H1 (cell line): ENCODE measurements at regions not wholly inside any gene's neighbourhood (a gene's known extent, or its start where the extent isn't known, plus 50 kb on each side); places are given as distances from the start of the nearest gene placed in this dataset.

ENCODE experiments used
- CTCF ChIA-PET: fragments of 300-600 bp; sonication (Branson Sonifier 250); formaldehyde crosslinking; loops from one replicate; lab custom pipeline; 2021; ENCODE audit not compliant: partially characterized antibody; lab: Charles Lee
- POLR2A ChIA-PET: fragments of 300-600 bp; sonication (Branson Sonifier 250); formaldehyde crosslinking; loops from one replicate; lab custom pipeline; 2021; ENCODE audit warnings: inconsistent platforms; ENCODE audit not compliant: partially characterized antibody; lab: Charles Lee
- DNase-seq, 2 experiments: peaks; one replicate each; pipeline versions ENCODE4 v3.0.0 to v3.0.0-alpha.2; 2010 to 2022; ENCODE audit warnings: low spot score in 2 of 2, low read depth in 1 of 2, mixed read lengths in 1 of 2
- FAIRE-seq: peaks from 2 replicates; lab custom pipeline; 2011; peaks lifted over from hg19 to GRCh38; lab: Jason Lieb, UNC
- H2AFZ ChIP-seq: 2 replicates; pipeline ENCODE4 v1.8.1; 2012; ENCODE audit warnings: low read length, inconsistent platforms
- H2AK5ac ChIP-seq: 2 replicates; pipeline ENCODE4 v1.6.1; 2013; ENCODE audit warnings: low read depth, low read length
- H2BK120ac ChIP-seq: replicated peaks from 2 replicates; pipeline ENCODE3; 2013; ENCODE audit warnings: low read depth, low read length, inconsistent platforms
- H2BK12ac ChIP-seq: 2 replicates; pipeline ENCODE4 v1.6.1; 2013; ENCODE audit warnings: low read depth, low read length
- H2BK15ac ChIP-seq: 2 replicates; pipeline ENCODE4 v1.6.1; 2013; ENCODE audit warnings: low read length
- H2BK20ac ChIP-seq: 2 replicates; pipeline ENCODE4 v1.6.1; 2013; ENCODE audit warnings: low read length
- H2BK5ac ChIP-seq: 2 replicates; pipeline ENCODE4 v1.6.1; 2013; ENCODE audit warnings: low read depth, low read length
- H3K14ac ChIP-seq: 2 replicates; pipeline ENCODE4 v1.6.1; 2013; ENCODE audit warnings: inconsistent platforms; ENCODE audit not compliant: insufficient read length
- H3K18ac ChIP-seq: 2 replicates; pipeline ENCODE4 v1.6.1; 2013; ENCODE audit warnings: low read length; ENCODE audit errors: extremely low read depth
- H3K23ac ChIP-seq: 2 replicates; pipeline ENCODE4 v1.6.1; 2013; ENCODE audit warnings: inconsistent platforms; ENCODE audit not compliant: insufficient read length
- H3K23me2 ChIP-seq: 2 replicates; pipeline ENCODE4 v1.6.1; 2013; ENCODE audit warnings: low read depth, low read length
- H3K27ac ChIP-seq: 2 replicates; pipeline ENCODE4 v1.6.1; 2011; ENCODE audit warnings: low read depth, low read length, inconsistent platforms
- H3K27me3 ChIP-seq, 4 experiments: replicated peaks in 1 of 4; 1 replicate in 1 of 4; 2 replicates in 3 of 4; pipeline versions ENCODE4 v1.6.1 to v1.8.1; 2011 to 2013; ENCODE audit warnings: low read length in 3 of 4, mild to moderate bottlenecking in 3 of 4, inconsistent platforms in 2 of 4, mixed read lengths in 2 of 4, moderate library complexity in 1 of 4; ENCODE audit not compliant: control insufficient read depth in 3 of 4, insufficient read depth in 3 of 4; ENCODE audit errors: extremely low read depth in 1 of 4
- H3K36me3 ChIP-seq, 4 experiments: 2 replicates each; pipeline versions ENCODE4 v1.6.1 to v1.8.1; 2011 to 2013; ENCODE audit warnings: mild to moderate bottlenecking in 4 of 4, low read length in 3 of 4, moderate library complexity in 2 of 4, control low read depth in 1 of 4, inconsistent platforms in 1 of 4; ENCODE audit not compliant: insufficient read depth in 4 of 4, control insufficient read depth in 2 of 4
- H3K4ac ChIP-seq: replicated peaks from 2 replicates; pipeline ENCODE3; 2013; ENCODE audit warnings: low read length, low read depth, mixed read lengths, inconsistent platforms; ENCODE audit not compliant: insufficient read length
- H3K4me1 ChIP-seq, 4 experiments: replicated peaks in 1 of 4; 1 replicate in 1 of 4; 2 replicates in 3 of 4; pipeline versions ENCODE4 v1.6.1 to v1.8.1; 2011 to 2013; ENCODE audit warnings: low read length in 3 of 4, inconsistent platforms in 2 of 4, mixed read lengths in 1 of 4; ENCODE audit not compliant: insufficient read depth in 4 of 4, control insufficient read depth in 3 of 4
- H3K4me2 ChIP-seq, 2 experiments: 2 replicates each; pipeline versions ENCODE4 v1.6.1 to v1.8.1; 2011 to 2013; ENCODE audit warnings: low read depth in 2 of 2, low read length in 2 of 2, control low read depth in 1 of 2, inconsistent platforms in 1 of 2, mild to moderate bottlenecking in 1 of 2; ENCODE audit not compliant: insufficient read depth in 1 of 2
- H3K4me3 ChIP-seq, 4 experiments: fragments of 200-600, 300-600 bp in 1 of 4; sonication (generic), shearing (Covaris generic), sonication (Bioruptor Twin) in 1 of 4; 2 replicates each; pipeline versions ENCODE4 v1.5.1 to v1.8.1; 2011 to 2016; ENCODE audit warnings: low read length in 4 of 4, low read depth in 3 of 4, control low read depth in 2 of 4, inconsistent platforms in 2 of 4, mild to moderate bottlenecking in 2 of 4, mixed read lengths in 1 of 4, moderate library complexity in 1 of 4; ENCODE audit not compliant: insufficient read depth in 2 of 4; ENCODE audit errors: extremely low read depth in 1 of 4
- H3K56ac ChIP-seq: replicated peaks from 2 replicates; pipeline ENCODE3; 2013; ENCODE audit warnings: low read depth, mild to moderate bottlenecking, mixed read lengths, low read length, inconsistent platforms; ENCODE audit not compliant: insufficient read length
- H3K79me1 ChIP-seq: 2 replicates; pipeline ENCODE4 v1.6.1; 2013; ENCODE audit warnings: low read depth, low read length, control low read depth
- H3K79me2 ChIP-seq, 2 experiments: 2 replicates each; pipeline versions ENCODE4 v1.6.1 to v1.8.1; 2012 to 2013; ENCODE audit warnings: low read length in 2 of 2, mild to moderate bottlenecking in 2 of 2, inconsistent platforms in 1 of 2; ENCODE audit not compliant: insufficient read depth in 2 of 2, control insufficient read depth in 1 of 2
- H3K9ac ChIP-seq, 4 experiments: replicated peaks in 1 of 4; 1 replicate in 1 of 4; 2 replicates in 3 of 4; pipeline versions ENCODE4 v1.6.1 to v1.8.1; 2011 to 2013; ENCODE audit warnings: low read depth in 3 of 4, low read length in 3 of 4, control low read depth in 2 of 4, mild to moderate bottlenecking in 2 of 4, moderate library complexity in 2 of 4, inconsistent platforms in 1 of 4; ENCODE audit errors: extremely low read depth in 1 of 4
- H3K9me3 ChIP-seq, 2 experiments: 2 replicates each; pipeline versions ENCODE4 v1.6.1 to v1.8.1; 2012 to 2013; ENCODE audit warnings: mild to moderate bottlenecking in 2 of 2, moderate library complexity in 2 of 2, control low read depth in 1 of 2, inconsistent platforms in 1 of 2, low read depth in 1 of 2, low read length in 1 of 2, mixed read lengths in 1 of 2; ENCODE audit not compliant: insufficient read depth in 2 of 2
- H4K20me1 ChIP-seq, 2 experiments: replicated peaks in 1 of 2; 2 replicates each; pipeline versions ENCODE3 to v1.8.1; 2011 to 2013; ENCODE audit warnings: inconsistent platforms in 2 of 2, low read length in 2 of 2, mild to moderate bottlenecking in 1 of 2; ENCODE audit not compliant: insufficient read depth in 2 of 2, control insufficient read depth in 1 of 2
- H4K5ac ChIP-seq: 2 replicates; pipeline ENCODE4 v1.6.1; 2013; ENCODE audit warnings: low read length, low read depth, mixed read lengths, inconsistent platforms; ENCODE audit not compliant: insufficient read length
- H4K8ac ChIP-seq: 2 replicates; pipeline ENCODE4 v1.8.0; 2013; ENCODE audit warnings: mild to moderate bottlenecking, moderate library complexity, low read length, inconsistent platforms; ENCODE audit not compliant: insufficient read depth; ENCODE audit errors: extremely low read depth
- H4K91ac ChIP-seq: replicated peaks from 2 replicates; pipeline ENCODE3; 2013; ENCODE audit warnings: low read length, mixed read lengths, inconsistent platforms; ENCODE audit not compliant: insufficient read length
- BRCA1 ChIP-seq: IDR thresholded peaks from 2 replicates; pipeline ENCODE4 v1.6.1; 2012; ENCODE audit warnings: low read depth, low read length, improper control_type of control experiment
- CEBPB ChIP-seq: IDR thresholded peaks from 2 replicates; pipeline ENCODE4 v1.6.1; 2012; ENCODE audit warnings: low read depth, low read length
- JUND ChIP-seq: IDR thresholded peaks from 2 replicates; pipeline ENCODE4 v1.6.1; 2011; ENCODE audit warnings: mild to moderate bottlenecking, improper control_type of control experiment, low read length
- NANOG ChIP-seq: IDR thresholded peaks from 2 replicates; pipeline ENCODE4 v1.6.1; 2011; ENCODE audit warnings: low read length, low read depth, mild to moderate bottlenecking, inconsistent platforms; ENCODE audit not compliant: insufficient read depth, poor library complexity, severe bottlenecking
- POLR2AphosphoS5 ChIP-seq: IDR thresholded peaks from 2 replicates; pipeline ENCODE4 v1.6.1; 2011; ENCODE audit warnings: low read depth, low read length
- POU5F1 ChIP-seq: IDR thresholded peaks from 2 replicates; pipeline ENCODE4 v1.6.1; 2011; ENCODE audit warnings: low read depth, mild to moderate bottlenecking, low read length, moderate library complexity
- RXRA ChIP-seq: IDR thresholded peaks from 2 replicates; pipeline ENCODE4 v1.6.1; 2011; ENCODE audit warnings: low read depth, mild to moderate bottlenecking, low read length, moderate library complexity; ENCODE audit not compliant: insufficient read depth
- SIX5 ChIP-seq: IDR thresholded peaks from 2 replicates; pipeline ENCODE4 v1.6.1; 2011; ENCODE audit warnings: mild to moderate bottlenecking, low read depth, low read length
- SP2 ChIP-seq: IDR thresholded peaks from 2 replicates; pipeline ENCODE4 v1.6.1; 2012; ENCODE audit warnings: mild to moderate bottlenecking, low read length, inconsistent platforms
- TCF12 ChIP-seq: IDR thresholded peaks from 2 replicates; pipeline ENCODE4 v1.6.1; 2011; ENCODE audit warnings: low read depth, mild to moderate bottlenecking, low read length
- WGBS, 2 experiments: shearing (Covaris generic) in 1 of 2; methylation state at CpG; one replicate each; pipeline versions ENCODE4 v1.1.6 to v1.1.7; 2013 to 2015; ENCODE audit warnings: low lambda C conversion rate in 2 of 2, mixed read lengths in 2 of 2, inconsistent platforms in 1 of 2, low coverage in 1 of 2, missing lambda C conversion rate in 1 of 2; ENCODE audit not compliant: insufficient replicate concordance in 2 of 2, insufficient coverage in 1 of 2, insufficient read length in 1 of 2; ENCODE audit errors: extremely low coverage in 1 of 2, missing lambda C conversion rate in 1 of 2; 5-methylcytosine and 5-hydroxymethylcytosine counted together
- TF ChIP-seq, protein P1 (sequence below): IDR thresholded peaks from 2 replicates; pipeline ENCODE4 v1.6.1; 2012; ENCODE audit warnings: low read length, inconsistent platforms
- TF ChIP-seq, protein P2 (sequence below): IDR thresholded peaks from 2 replicates; pipeline ENCODE4 v1.6.1; 2012; ENCODE audit warnings: inconsistent platforms
- TF ChIP-seq, protein P3 (sequence below): IDR thresholded peaks from 2 replicates; pipeline ENCODE4 v1.6.1; 2011; ENCODE audit warnings: low read length, improper control_type of control experiment

DNA sequence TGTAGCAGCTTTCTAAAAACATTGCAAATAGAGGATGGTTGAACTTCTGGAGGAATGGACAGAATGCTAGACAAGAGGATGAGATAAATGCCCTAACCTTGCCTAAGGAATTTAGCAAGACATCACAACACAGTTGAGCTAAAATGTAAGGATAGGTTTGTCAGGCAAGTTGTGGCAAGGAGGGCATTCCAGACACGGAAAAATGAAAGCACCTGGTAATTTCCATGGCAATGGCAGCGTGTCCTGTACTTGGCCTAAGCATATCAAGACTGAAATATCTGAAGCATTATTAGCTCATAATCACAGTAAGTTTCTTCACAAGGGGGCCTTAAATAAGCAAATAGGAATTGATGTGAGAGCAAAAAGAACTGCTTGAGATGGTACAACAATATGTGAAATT, 105.1 kb upstream of the USP25 start:
- H2BK12ac ChIP-seq = no peak overlapping the region
- no peak overlapping the region for H2BK15ac ChIP-seq
- FAIRE-seq (no peak), DNase-seq (no peak)
- H2BK20ac ChIP-seq = no peak overlapping the region
- H3K79me2 ChIP-seq = no peaks in the 10 kb centered on the region
- POLR2A ChIA-PET = no interaction called here
- H3K14ac ChIP-seq = no peak overlapping the region
- no peak overlapping the region for H3K4me2 ChIP-seq
- no peaks in the 10 kb centered on the region for H3K23me2 ChIP-seq
- no peak overlapping the region for H4K5ac ChIP-seq
- WGBS, 2 experiments = 90% methylated on average over 2 of the region's 2 CpGs; no CpG with 5 or more reads in 1 of the 2 experiments
- H3K9me3 ChIP-seq = no peaks in the 10 kb centered on the region
- H3K4ac ChIP-seq = no peak overlapping the region
- no peak overlapping the region for H2BK5ac ChIP-seq
- no peak overlapping the region for H4K91ac ChIP-seq
- no peak overlapping the region for H3K56ac ChIP-seq
- no peaks in the 10 kb centered on the region for H3K36me3 ChIP-seq
- H4K20me1 ChIP-seq = no peaks in the 10 kb centered on the region
- no peak overlapping the region for H3K27ac ChIP-seq
- H3K4me1 ChIP-seq = peaks cover 0 to 3% (median 1%) of the 10 kb centered on the region in 4 experiments; a peak in 2 of 7 replicates
- no peak overlapping the region for H3K4me3 ChIP-seq
- no peak overlapping the region for H4K8ac ChIP-seq
- no peak overlapping the region for H3K18ac ChIP-seq
- H3K79me1 ChIP-seq = no peaks in the 10 kb centered on the region
- H3K9ac ChIP-seq = no peak overlapping the region
- no peak overlapping the region for H2AFZ ChIP-seq
- no peaks in the 10 kb centered on the region for H3K27me3 ChIP-seq
- CTCF ChIA-PET = interaction anchor here (0.9 kb wide), 1 partner anchor 9 kb away, joined by 3 read pairs; no protein-coding TSS in a partner anchor
- no peak overlapping the region for H2AK5ac ChIP-seq
- H2BK120ac ChIP-seq = no peak overlapping the region
- H3K23ac ChIP-seq = no peak overlapping the region
- TF ChIP-seq BRCA1 (no peak), RXRA (no peak), SIX5 (no peak), JUND (no peak), CEBPB (no peak), POLR2AphosphoS5 (no peak), POU5F1 (no peak), SP2 (no peak), TCF12 (no peak), NANOG (no peak)
- TF ChIP-seq, protein P1, sequence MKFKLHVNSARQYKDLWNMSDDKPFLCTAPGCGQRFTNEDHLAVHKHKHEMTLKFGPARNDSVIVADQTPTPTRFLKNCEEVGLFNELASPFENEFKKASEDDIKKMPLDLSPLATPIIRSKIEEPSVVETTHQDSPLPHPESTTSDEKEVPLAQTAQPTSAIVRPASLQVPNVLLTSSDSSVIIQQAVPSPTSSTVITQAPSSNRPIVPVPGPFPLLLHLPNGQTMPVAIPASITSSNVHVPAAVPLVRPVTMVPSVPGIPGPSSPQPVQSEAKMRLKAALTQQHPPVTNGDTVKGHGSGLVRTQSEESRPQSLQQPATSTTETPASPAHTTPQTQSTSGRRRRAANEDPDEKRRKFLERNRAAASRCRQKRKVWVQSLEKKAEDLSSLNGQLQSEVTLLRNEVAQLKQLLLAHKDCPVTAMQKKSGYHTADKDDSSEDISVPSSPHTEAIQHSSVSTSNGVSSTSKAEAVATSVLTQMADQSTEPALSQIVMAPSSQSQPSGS = no peak
- TF ChIP-seq, protein P2, sequence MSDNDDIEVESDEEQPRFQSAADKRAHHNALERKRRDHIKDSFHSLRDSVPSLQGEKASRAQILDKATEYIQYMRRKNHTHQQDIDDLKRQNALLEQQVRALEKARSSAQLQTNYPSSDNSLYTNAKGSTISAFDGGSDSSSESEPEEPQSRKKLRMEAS = no peak
- TF ChIP-seq, protein P3, sequence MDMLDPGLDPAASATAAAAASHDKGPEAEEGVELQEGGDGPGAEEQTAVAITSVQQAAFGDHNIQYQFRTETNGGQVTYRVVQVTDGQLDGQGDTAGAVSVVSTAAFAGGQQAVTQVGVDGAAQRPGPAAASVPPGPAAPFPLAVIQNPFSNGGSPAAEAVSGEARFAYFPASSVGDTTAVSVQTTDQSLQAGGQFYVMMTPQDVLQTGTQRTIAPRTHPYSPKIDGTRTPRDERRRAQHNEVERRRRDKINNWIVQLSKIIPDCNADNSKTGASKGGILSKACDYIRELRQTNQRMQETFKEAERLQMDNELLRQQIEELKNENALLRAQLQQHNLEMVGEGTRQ = no peak
